ENCODE measurements at regions not wholly inside any gene's neighbourhood (a gene's known extent, or its start where the extent isn't known, plus 50 kb on each side); places are given as distances from the start of the nearest gene placed in this dataset.
"Not testable (repeated sequence)": the region's sequence is repeated elsewhere in the genome, so short reads cannot be mapped to it uniquely, and the experiment has no call there.

- no peak overlapping the region for H2AFZ ChIP-seq (ENCODE audit: low read depth, low read length)
- TF ChIP-seq EZH2 (IDR thresholded peaks at IDR 0.05; ENCODE audit: insufficient read depth, low read length) (no peak), CTCF (IDR thresholded peaks at IDR 0.05; ENCODE audit: insufficient read depth, low read depth, low read length) (no peak)
These were observed 275.7 kb upstream of the NAALADL2 start for GRCh38 chr3:174583396-174583795.

GRCh38 chr3:174587137-174587536 lies 272.0 kb upstream of the NAALADL2 start:
- not testable (repeated sequence) for H3K27ac ChIP-seq (ENCODE audit: low read depth, low read length); H3K79me2 ChIP-seq (ENCODE audit: insufficient read depth, low read length); H2AFZ ChIP-seq (ENCODE audit: low read depth, low read length); H3K9me3 Mint-ChIP-seq (ENCODE audit: unreplicated experiment); H3K9ac ChIP-seq (ENCODE audit: low read length); H3K27me3 ChIP-seq (ENCODE audit: insufficient read depth, low read length); H3K4me1 ChIP-seq (ENCODE audit: insufficient read depth, low read length); H3K4me1 Mint-ChIP-seq (ENCODE audit: low read depth, unreplicated experiment); H3K4me3 Mint-ChIP-seq (ENCODE audit: unreplicated experiment); H3K9me3 ChIP-seq (ENCODE audit: insufficient read depth, low read depth, low read length); H3K36me3 Mint-ChIP-seq (ENCODE audit: low read depth, unreplicated experiment); FAIRE-seq; H3K27ac Mint-ChIP-seq (ENCODE audit: unreplicated experiment); H3K27me3 Mint-ChIP-seq (ENCODE audit: low read depth, unreplicated experiment); H3K4me2 ChIP-seq (ENCODE audit: low read length); H4K20me1 ChIP-seq (ENCODE audit: insufficient read depth, low read length); H3K36me3 ChIP-seq (ENCODE audit: insufficient read depth, low read length); H3K4me3 ChIP-seq (ENCODE audit: insufficient read depth, low read depth, low read length); DNase-seq (ENCODE audit: low read depth)

More at GRCh38 chr3:174583396-174583795, 275.7 kb upstream of the NAALADL2 start:
- H3K4me1 Mint-ChIP-seq (ENCODE audit: low read depth, unreplicated experiment), result no peaks in the 10 kb centered on the region
- Histone ChIP-seq H3K9ac (ENCODE audit: low read length) (no peak overlapping the region), H3K4me2 (ENCODE audit: low read length) (no peak overlapping the region), H3K36me3 (ENCODE audit: insufficient read depth, low read length) (no peaks in the 10 kb centered on the region), H3K9me3 (ENCODE audit: insufficient read depth, low read depth, low read length) (no peaks in the 10 kb centered on the region), H3K4me3 (ENCODE audit: insufficient read depth, low read depth, low read length) (no peak overlapping the region), H3K27ac (ENCODE audit: low read depth, low read length) (no peak overlapping the region), H3K27me3 (ENCODE audit: insufficient read depth, low read length) (no peaks in the 10 kb centered on the region), H4K20me1 (ENCODE audit: insufficient read depth, low read length) (no peaks in the 10 kb centered on the region), H3K79me2 (ENCODE audit: insufficient read depth, low read length) (no peaks in the 10 kb centered on the region), H3K4me1 (ENCODE audit: insufficient read depth, low read length) (no peaks in the 10 kb centered on the region)
- no peak overlapping the region for H3K4me3 Mint-ChIP-seq (ENCODE audit: unreplicated experiment)
- DNase-seq (ENCODE audit: low read depth) (no peak), FAIRE-seq (no peak)
- no peaks in the 10 kb centered on the region for H3K36me3 Mint-ChIP-seq (ENCODE audit: low read depth, unreplicated experiment)
- peaks cover 5% of the 10 kb centered on the region for H3K9me3 Mint-ChIP-seq (ENCODE audit: unreplicated experiment)
- no peaks in the 10 kb centered on the region for H3K27me3 Mint-ChIP-seq (ENCODE audit: low read depth, unreplicated experiment)
- H3K27ac Mint-ChIP-seq (ENCODE audit: unreplicated experiment), result no peak overlapping the region

- H4K20me1 ChIP-seq (ENCODE audit: insufficient read depth, low read length), result no peaks in the 10 kb centered on the region
- H3K27me3 Mint-ChIP-seq (ENCODE audit: low read depth, unreplicated experiment), result no peaks in the 10 kb centered on the region
- H3K27ac Mint-ChIP-seq (ENCODE audit: unreplicated experiment), result no peak overlapping the region
- H3K4me2 ChIP-seq (ENCODE audit: low read length), result no peak overlapping the region
- H3K9me3 ChIP-seq (ENCODE audit: insufficient read depth, low read depth, low read length), result no peaks in the 10 kb centered on the region
- H3K27ac ChIP-seq (ENCODE audit: low read depth, low read length), result no peak overlapping the region
- no peaks in the 10 kb centered on the region for H3K79me2 ChIP-seq (ENCODE audit: insufficient read depth, low read length)
- no peak overlapping the region for H3K9ac ChIP-seq (ENCODE audit: low read length)
- no peaks in the 10 kb centered on the region for H3K9me3 Mint-ChIP-seq (ENCODE audit: unreplicated experiment)
- H3K4me3 Mint-ChIP-seq (ENCODE audit: unreplicated experiment), result no peak overlapping the region
- H3K36me3 ChIP-seq (ENCODE audit: insufficient read depth, low read length), result no peaks in the 10 kb centered on the region
- H3K4me3 ChIP-seq (ENCODE audit: insufficient read depth, low read depth, low read length), result no peak overlapping the region
- FAIRE-seq (no peak), DNase-seq (ENCODE audit: low read depth) (peak; percentile 3)
- no peak for TF ChIP-seq CTCF (IDR thresholded peaks at IDR 0.05; ENCODE audit: insufficient read depth, low read depth, low read length)
- H3K36me3 Mint-ChIP-seq (ENCODE audit: low read depth, unreplicated experiment), result no peaks in the 10 kb centered on the region
- H3K4me1 ChIP-seq (ENCODE audit: insufficient read depth, low read length), result no peaks in the 10 kb centered on the region
- H2AFZ ChIP-seq (ENCODE audit: low read depth, low read length), result no peak overlapping the region
- H3K27me3 ChIP-seq (ENCODE audit: insufficient read depth, low read length), result no peaks in the 10 kb centered on the region
- H3K4me1 Mint-ChIP-seq (ENCODE audit: low read depth, unreplicated experiment), result no peaks in the 10 kb centered on the region
These were observed 262.6 kb upstream of the NAALADL2 start for GRCh38 chr3:174596447-174596982.
